ENCODE measurements at regions not wholly inside any gene's neighbourhood (a gene's known extent, or its start where the extent isn't known, plus 50 kb on each side); places are given as distances from the start of the nearest gene placed in this dataset.

GRCh38 chr3:168570404-168571155 lies 474.9 kb upstream of the GOLIM4 start:
- Histone ChIP-seq H2AFZ (ENCODE audit: control insufficient read depth, low read length) (no peak overlapping the region), H4K20me1 (ENCODE audit: control insufficient read depth, extremely low read depth, insufficient read depth, low read length) (no peaks in the 10 kb centered on the region), H3K27me3 (ENCODE audit: control insufficient read depth, extremely low read depth, insufficient read depth, low read length) (no peaks in the 10 kb centered on the region), H3K4me1 (ENCODE audit: control insufficient read depth, extremely low read depth, insufficient read depth, low read length) (no peaks in the 10 kb centered on the region), H3K9me3 (ENCODE audit: control insufficient read depth, low read depth, low read length) (no peaks in the 10 kb centered on the region), H3K36me3 (ENCODE audit: control insufficient read depth in 2 of 2, extremely low read depth in 1 of 2, insufficient read depth in 2 of 2, low read length in 2 of 2) (no peaks in the 10 kb centered on the region), H3K4me2 (ENCODE audit: control insufficient read depth, extremely low read depth, insufficient read depth, low read depth, low read length) (no peak overlapping the region), H3K9ac (ENCODE audit: control insufficient read depth, extremely low read depth, insufficient read depth, low read length) (no peak overlapping the region), H3K9me1 (ENCODE audit: control insufficient read depth, extremely low read depth, insufficient read depth, low read length) (no peaks in the 10 kb centered on the region), H3K79me2 (ENCODE audit: control insufficient read depth, insufficient read depth, low read length) (no peaks in the 10 kb centered on the region), H3K27ac (ENCODE audit: control insufficient read depth, insufficient read depth, low read length) (no peak overlapping the region), H3K4me3 (ENCODE audit: control insufficient read depth in 2 of 3, extremely low read depth in 1 of 3, insufficient read depth in 2 of 3, low read depth in 1 of 3, low read length in 3 of 3) (no peak overlapping the region)
- no peak for TF ChIP-seq EZH2 (IDR thresholded peaks at IDR 0.05; ENCODE audit: low read length)
- TF ChIP-seq CTCF (optimal IDR thresholded peaks at IDR 0.05 in 1 of 3, IDR thresholded peaks at IDR 0.05 in 1 of 3, conservative IDR thresholded peaks at IDR 0.05 in 1 of 3; ENCODE audit: extremely low read depth in 1 of 3, insufficient read depth in 2 of 3, low read length in 3 of 3), result no peak
- FAIRE-seq (no peak), DNase-seq (ENCODE audit: low read depth, low spot score) (no peak)
- dilution Hi-C loops (cut with MboI; ENCODE audit: extremely low pct_ligation_motif_present, low sequenced_read_pairs), result no loop called here

- dilution Hi-C loops (cut with MboI; ENCODE audit: extremely low pct_ligation_motif_present, low sequenced_read_pairs), result no loop called here
- H3K36me3 ChIP-seq (ENCODE audit: control insufficient read depth in 2 of 2, extremely low read depth in 1 of 2, insufficient read depth in 2 of 2, low read length in 2 of 2), result no peaks in the 10 kb centered on the region
- DNase-seq (ENCODE audit: low read depth, low spot score) (no peak), FAIRE-seq (no peak)
- no peaks in the 10 kb centered on the region for H3K79me2 ChIP-seq (ENCODE audit: control insufficient read depth, insufficient read depth, low read length)
- no peak overlapping the region for H2AFZ ChIP-seq (ENCODE audit: control insufficient read depth, low read length)
- TF ChIP-seq EZH2 (IDR thresholded peaks at IDR 0.05; ENCODE audit: low read length), result no peak
- H3K27me3 ChIP-seq (ENCODE audit: control insufficient read depth, extremely low read depth, insufficient read depth, low read length), result no peaks in the 10 kb centered on the region
- no peaks in the 10 kb centered on the region for H3K9me1 ChIP-seq (ENCODE audit: control insufficient read depth, extremely low read depth, insufficient read depth, low read length)
- H3K9ac ChIP-seq (ENCODE audit: control insufficient read depth, extremely low read depth, insufficient read depth, low read length), result no peak overlapping the region
- H3K4me2 ChIP-seq (ENCODE audit: control insufficient read depth, extremely low read depth, insufficient read depth, low read depth, low read length), result no peak overlapping the region
- H3K27ac ChIP-seq (ENCODE audit: control insufficient read depth, insufficient read depth, low read length), result no peak overlapping the region
- no peak overlapping the region for H3K4me3 ChIP-seq (ENCODE audit: control insufficient read depth in 2 of 3, extremely low read depth in 1 of 3, insufficient read depth in 2 of 3, low read depth in 1 of 3, low read length in 3 of 3)
- H4K20me1 ChIP-seq (ENCODE audit: control insufficient read depth, extremely low read depth, insufficient read depth, low read length), result no peaks in the 10 kb centered on the region
- H3K9me3 ChIP-seq (ENCODE audit: control insufficient read depth, low read depth, low read length), result no peaks in the 10 kb centered on the region
- H3K4me1 ChIP-seq (ENCODE audit: control insufficient read depth, extremely low read depth, insufficient read depth, low read length), result no peaks in the 10 kb centered on the region
Measured at GRCh38 chr3:168558728-168559411, 463.1 kb upstream of the GOLIM4 start.

All from keratinocyte (primary cell).